ENCODE measurements at regions not wholly inside any gene's neighbourhood (a gene's known extent, or its start where the extent isn't known, plus 50 kb on each side); places are given as distances from the start of the nearest gene placed in this dataset.
"Not testable (repeated sequence)": the region's sequence is repeated elsewhere in the genome, so short reads cannot be mapped to it uniquely, and the experiment has no call there.

DNA sequence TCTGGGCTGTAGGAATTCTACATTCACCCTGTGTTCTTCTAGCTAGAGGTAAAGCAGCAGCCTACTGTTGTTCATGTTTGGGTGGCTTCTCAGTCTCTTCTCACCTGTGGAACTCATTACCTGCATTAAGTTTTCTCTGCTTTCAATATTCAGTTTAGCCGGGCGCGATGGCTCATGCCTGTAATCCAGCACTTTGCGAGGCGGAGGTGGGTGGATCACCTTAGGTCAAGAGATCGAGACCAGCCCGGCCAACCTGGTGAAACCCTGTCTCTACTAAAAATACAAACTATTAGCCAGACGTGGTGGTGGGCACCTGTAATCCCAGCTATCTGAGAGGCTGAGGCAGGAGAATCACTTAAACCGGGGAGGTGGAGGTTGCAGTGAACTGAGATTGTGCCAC is 139.8 kb upstream of the UBE2E3 start:
- no peak for FAIRE-seq
- no peak for DNase-seq (ENCODE audit: low spot score)

DNA sequence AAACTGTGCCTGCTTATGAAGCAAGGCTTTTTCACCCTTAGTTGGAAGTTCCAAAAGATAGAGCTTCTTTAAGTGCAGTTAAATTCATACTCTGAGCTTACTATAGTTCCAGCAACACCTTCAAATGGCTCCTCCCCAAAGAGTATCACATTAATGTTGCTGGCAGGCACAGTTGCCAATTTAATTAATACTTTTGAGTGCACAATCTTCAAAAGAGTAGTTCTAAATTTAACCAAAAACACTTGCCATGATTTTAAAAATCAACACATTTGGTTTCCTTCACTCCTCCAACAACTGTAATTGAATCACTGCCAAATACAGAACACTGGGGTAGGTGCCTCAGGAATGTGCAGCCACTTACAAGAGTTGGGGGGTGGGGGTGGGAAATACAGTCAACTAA is 150.6 kb upstream of the UBE2E3 start:
- FAIRE-seq (no peak), DNase-seq (ENCODE audit: low spot score) (no peak)

DNA sequence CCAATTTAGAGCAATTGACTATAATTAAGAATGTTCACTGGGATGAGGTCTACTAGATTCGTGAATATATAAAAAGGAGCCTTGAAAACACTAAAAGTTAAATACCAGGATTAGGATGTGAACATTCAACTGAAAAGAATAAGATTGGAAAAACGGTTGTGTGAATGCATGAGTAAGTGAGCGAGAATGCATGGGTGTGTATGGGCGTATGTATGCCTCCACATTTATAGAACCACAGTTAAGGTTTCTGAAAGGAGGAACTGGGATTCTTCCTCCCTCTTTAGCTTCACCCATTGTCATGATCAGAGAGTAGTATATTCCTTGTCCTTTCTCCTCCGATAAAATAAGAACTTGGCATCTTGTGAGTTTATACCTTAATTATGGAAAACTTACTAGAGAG is 151.1 kb upstream of the UBE2E3 start:
- FAIRE-seq: no peak
- no peak for DNase-seq (ENCODE audit: low spot score)

DNA sequence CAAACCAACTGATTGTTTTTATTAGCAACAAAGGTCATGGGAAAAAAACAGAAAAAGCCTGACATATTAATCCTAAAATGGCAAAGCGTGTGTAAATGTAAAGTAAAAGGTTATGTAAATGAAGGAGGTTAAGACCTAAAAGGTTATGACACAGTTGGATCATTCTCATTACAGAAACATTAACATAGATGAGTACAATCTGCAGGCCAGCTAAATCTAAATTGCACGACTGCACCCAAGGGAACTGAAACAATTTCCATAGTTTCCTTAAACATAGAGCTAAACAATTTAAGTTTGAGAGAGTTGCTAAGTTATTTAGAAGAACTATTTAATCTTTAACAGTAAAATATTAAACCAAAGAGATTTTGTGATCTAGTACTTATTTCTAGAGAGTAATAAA is 151.6 kb upstream of the UBE2E3 start:
- DNase-seq (ENCODE audit: low spot score): no peak
- no peak for FAIRE-seq

- DNase-seq (ENCODE audit: low spot score): peak; percentile 72
- peak; percentile 43 for FAIRE-seq
These were observed 156.8 kb upstream of the UBE2E3 start for GRCh38 chr2:180823546-180824141.

DNA sequence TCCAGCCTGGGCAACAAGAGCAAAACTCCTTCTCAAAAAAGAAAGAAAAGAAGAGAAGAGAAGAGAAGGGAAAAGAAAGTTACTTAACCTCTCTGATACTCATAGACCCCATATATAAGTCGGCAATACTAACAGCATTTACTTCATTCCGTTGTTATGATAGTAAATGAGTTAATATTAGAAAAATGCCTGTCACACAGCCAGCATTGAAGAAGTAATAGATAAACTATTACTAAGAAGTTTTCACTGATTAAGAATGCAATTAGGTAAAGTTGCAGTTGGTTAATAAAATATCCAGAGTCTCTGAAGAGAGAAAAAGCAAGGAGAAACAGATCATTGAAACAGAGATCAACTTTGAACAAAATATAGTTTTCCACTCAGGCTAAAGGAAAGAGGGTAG is 161.3 kb upstream of the UBE2E3 start:
- FAIRE-seq (no peak), DNase-seq (ENCODE audit: low spot score) (no peak)

GRCh38 chr2:180818700-180819099 is 161.7 kb upstream of the UBE2E3 start:
- FAIRE-seq: not testable (repeated sequence)

GRCh38 chr2:180799141-180799540 is 181.3 kb upstream of the UBE2E3 start:
- no peak for FAIRE-seq
- DNase-seq (ENCODE audit: low spot score): no peak

More at GRCh38 chr2:180818700-180819099, 161.7 kb upstream of the UBE2E3 start:
- DNase-seq (ENCODE audit: low spot score): not testable (repeated sequence)

- FAIRE-seq (no peak), DNase-seq (ENCODE audit: low spot score) (no peak)
These were observed 189.5 kb upstream of the UBE2E3 start for GRCh38 chr2:180790891-180791290.

DNA sequence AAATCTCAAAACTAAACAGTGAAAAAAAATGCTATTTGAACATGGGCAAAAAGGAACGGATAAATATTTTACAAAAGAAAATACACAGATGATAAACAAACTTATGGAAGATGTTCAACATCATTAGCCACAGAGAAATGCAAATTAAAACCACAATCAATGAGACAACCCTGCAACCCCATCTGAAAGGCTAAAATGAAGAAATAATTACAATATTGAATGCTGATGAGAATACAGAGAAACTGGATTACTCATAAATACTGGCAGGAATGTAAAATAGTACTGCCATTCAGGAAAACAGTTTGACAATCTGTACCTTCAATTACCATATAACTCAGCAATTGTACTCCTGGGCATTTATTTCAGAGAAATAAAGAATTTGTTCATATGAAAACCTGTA is 193.1 kb upstream of the UBE2E3 start:
- DNase-seq (ENCODE audit: low spot score) (no peak), FAIRE-seq (no peak)

GRCh38 chr2:180781276-180781675 is 199.1 kb upstream of the UBE2E3 start:
- FAIRE-seq: no peak
- DNase-seq (ENCODE audit: low spot score): no peak

GRCh38 chr2:180778291-180778690 is 202.1 kb upstream of the UBE2E3 start:
- no peak for FAIRE-seq
- DNase-seq (ENCODE audit: low spot score): no peak

GRCh38 chr2:180776921-180777320 is 203.5 kb upstream of the UBE2E3 start:
- DNase-seq (ENCODE audit: low spot score) (no peak), FAIRE-seq (no peak)

- FAIRE-seq (no peak), DNase-seq (ENCODE audit: low spot score) (no peak)
These were observed 204.7 kb upstream of the UBE2E3 start for GRCh38 chr2:180775711-180776110.

DNA sequence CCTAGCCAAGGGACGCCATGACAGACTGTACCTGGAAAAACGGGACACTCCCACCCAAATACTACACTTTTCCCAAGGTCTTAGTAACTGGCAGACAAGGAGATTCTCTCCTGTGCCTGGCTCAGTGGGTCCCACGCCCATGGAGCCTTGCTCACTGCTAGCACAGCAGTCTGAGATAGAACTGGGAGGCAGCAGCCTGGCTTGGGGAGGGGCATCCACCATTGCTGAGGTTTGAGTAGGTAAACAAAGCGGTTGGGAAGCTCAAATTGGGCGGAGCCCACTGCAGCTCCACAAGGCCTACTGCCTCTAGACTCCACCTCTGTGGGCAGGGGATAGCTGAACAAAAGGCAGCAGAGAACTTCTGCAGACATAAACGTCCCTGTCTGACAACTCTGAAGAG is 215.1 kb upstream of the UBE2E3 start:
- FAIRE-seq; DNase-seq (ENCODE audit: low spot score): not testable (repeated sequence)

DNA sequence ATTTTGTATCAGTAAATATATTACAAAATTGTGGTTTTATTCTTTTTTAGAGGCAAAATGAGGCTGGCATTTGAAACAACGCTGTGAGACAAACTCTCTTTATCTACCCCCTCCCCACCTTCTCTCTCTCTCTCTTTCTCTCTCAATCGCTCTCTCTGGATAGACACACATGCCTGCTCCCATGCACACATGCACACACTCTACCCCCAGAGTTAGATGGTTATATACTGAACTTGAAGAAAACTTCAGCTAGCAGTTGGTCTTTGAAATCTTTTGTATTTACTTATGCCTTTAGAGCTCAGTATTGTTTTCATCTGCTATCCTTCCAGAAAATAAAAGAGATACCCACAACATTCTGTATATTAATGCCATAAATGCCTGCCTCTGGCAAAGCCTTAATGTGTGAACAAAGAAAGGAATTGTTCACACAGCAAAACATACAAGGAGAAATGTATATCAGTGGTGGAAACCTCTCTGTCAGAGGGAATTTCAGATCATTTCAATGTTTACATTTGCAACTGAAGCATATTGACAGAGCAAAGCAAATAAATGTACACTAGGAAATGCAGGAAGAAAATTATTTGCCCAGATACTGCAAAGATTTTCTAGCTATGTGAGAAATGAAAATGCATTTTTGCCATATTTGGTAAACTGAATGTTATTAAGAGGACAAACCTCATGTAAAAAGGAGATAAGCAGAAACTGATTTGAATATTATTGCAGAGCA is 217.0 kb upstream of the UBE2E3 start:
- FAIRE-seq (no peak), DNase-seq (ENCODE audit: low spot score) (no peak)

DNA sequence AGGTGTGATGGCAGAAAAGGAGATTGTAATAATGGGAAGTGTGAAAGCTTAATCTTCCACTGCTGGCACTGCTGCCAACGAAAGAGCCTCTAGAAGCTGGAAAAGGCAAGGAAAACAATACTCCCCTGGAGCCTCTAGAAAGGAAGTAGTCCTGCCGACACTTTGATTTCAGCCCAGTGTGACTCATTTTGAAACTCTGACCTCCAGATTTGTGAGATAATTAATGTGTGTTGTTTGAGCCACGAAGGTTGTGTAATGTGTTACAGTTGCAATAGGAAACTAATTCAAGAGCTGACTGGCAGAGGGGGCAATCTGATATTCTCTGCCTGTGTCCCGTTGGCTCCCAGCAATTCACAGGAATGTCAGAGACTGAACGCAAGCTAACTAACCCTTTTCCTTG is 219.2 kb upstream of the UBE2E3 start:
- DNase-seq (ENCODE audit: low spot score) (peak; percentile 58), FAIRE-seq (peak; percentile 67)

DNA sequence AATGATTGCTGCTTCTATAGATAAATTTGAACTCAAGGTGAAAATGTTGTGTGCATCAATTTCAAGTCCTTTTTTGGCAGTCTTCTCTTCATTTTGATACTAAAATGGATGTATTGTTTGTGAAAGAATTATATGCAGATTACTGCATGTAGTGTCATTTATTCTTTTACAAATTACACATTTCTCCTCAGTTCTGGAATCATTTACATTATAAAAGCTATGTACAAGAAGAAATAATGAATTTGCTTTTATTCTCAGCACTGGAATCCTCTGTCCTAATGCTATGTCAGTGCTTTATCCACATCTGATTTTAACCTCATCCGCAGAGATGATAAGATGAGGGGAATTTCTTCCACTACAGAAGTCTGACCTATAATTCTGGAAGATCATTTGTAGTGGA is 220.8 kb upstream of the UBE2E3 start:
- no peak for FAIRE-seq
- no peak for DNase-seq (ENCODE audit: low spot score)

DNA sequence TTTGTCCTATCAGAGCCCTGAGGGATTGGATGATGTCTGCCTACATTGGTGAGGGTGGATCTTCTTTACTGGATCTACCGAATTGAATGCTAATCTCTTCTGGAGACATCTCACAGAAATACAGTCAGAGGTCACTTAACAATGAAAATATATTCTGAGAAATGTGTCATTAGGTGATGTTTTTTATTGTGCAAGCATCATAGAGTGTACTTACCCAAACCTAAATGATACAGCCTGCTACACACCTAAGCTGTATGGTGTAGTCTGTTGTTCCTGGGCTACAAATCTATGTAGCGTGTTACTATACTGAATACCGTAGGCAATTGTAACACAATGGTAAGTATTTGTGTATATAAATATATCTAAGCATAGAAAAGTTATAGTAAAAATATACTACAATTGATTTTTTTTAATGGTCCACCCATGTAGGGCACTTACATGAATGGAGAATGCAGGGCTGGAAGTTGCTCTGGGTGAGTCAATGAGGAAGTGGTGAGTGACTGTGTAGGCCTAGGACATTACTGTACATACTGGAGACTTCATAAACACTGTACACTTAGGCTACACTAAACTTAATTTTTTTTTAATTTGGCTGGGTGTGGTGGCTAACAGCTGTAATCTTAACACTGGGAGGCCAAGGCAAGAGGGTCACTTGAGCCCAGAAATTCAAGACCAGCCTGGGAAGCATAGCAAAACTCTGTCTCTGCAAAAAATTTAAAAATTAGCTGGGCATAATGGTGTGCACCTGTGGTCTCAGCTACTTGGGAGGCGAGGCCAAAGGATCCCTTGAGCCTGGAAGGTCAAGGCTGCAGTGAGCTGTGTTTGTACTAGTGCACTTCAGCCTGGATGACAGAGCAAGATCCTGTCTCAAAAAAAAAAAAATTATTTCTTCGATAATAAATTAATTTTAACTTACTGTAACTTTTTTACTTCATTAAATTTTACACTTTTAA is 226.3 kb upstream of the UBE2E3 start:
- peak; percentile 66 for FAIRE-seq

GRCh38 chr2:180751306-180751920 is 229.0 kb upstream of the UBE2E3 start:
- FAIRE-seq: no peak
- no peak for DNase-seq (ENCODE audit: low spot score)

More for the DNA sequence above, 226.3 kb upstream of the UBE2E3 start:
- DNase-seq (ENCODE audit: low spot score): peak; percentile 55

DNA sequence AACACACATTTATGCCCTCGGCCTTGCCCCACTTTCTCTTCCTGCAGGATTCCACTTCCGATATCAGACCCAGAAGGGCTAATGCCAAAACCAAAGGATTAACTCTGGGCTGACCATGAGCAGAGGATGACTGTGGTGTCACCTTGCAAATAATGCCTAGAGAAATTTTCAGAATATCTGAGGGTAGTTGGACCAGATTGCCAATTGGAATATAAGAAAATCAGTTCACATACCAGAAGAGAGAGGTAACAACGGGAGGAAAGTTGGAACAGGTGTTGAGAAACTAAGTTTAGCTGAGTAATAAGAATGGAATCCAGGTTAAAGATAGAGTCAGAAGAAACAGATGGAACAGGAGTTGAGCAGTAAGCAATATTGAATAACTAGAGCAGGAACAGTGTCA is 232.7 kb upstream of the UBE2E3 start:
- peak; percentile 34 for DNase-seq (ENCODE audit: low spot score)
- no peak for FAIRE-seq

DNA sequence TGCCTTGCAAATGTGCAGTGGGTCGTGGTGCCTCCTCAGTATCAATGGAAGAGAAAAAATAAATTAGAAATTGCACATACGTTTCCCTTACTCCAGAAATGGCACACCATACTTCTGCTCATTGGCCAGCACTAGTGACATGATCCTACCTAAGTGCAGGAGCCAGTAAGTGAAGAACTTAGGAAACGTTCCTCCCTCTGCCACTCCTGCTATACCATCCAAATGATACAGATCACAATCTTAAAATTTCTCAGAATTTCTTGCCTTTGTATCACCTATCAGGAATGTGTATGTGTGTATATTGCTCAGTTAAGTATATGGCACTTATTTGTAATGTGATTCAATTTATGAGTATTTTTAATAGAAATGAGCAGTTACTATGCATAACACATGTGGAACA is 237.0 kb upstream of the UBE2E3 start:
- DNase-seq (ENCODE audit: low spot score): no peak
- no peak for FAIRE-seq
